Peyer's patch (tissue), 4 donors: ENCODE measurements at regions not wholly inside any gene's neighbourhood (a gene's known extent, or its start where the extent isn't known, plus 50 kb on each side); places are given as distances from the start of the nearest gene placed in this dataset.

Experiments
- DNase-seq, 3 donors: peaks; one replicate each; pipeline ENCODE4 v3.0.0-alpha.2; 2017 to 2019
- H3K27ac ChIP-seq, 4 donors: fragments of 200-600 bp; sonication (generic); one replicate each; pipeline ENCODE4 v1.5.1; 2016 to 2019
- H3K27me3 ChIP-seq, 2 donors: fragments of 200-600 bp; sonication (generic); one replicate each; pipeline ENCODE4 v1.5.1; 2019
- H3K36me3 ChIP-seq, 3 donors: fragments of 200-600 bp; sonication (generic); one replicate each; pipeline ENCODE4 v1.5.1; 2016 to 2019
- H3K4me1 ChIP-seq, 4 donors: fragments of 200-600 bp; sonication (generic); one replicate each; pipeline ENCODE4 v1.5.1; 2016 to 2019
- H3K4me3 ChIP-seq, 4 donors: fragments of 200-600 bp; sonication (generic); 1 replicate in 3 of 4; 2 replicates in 1 of 4; pipeline ENCODE4 v1.5.1; 2016 to 2019; ENCODE audit warnings: mild to moderate bottlenecking in 1 of 4
- H3K9me3 ChIP-seq, 4 donors: fragments of 200-600 bp; sonication (generic); one replicate each; pipeline ENCODE4 v1.5.1; 2016 to 2019; ENCODE audit warnings: mild to moderate bottlenecking in 1 of 4
- POLR2A ChIP-seq, 2 donors: fragments of 450-650 bp; IDR thresholded peaks; one replicate each; pipeline ENCODE4 v1.5.1; 2017; ENCODE audit warnings: antibody characterized with exemption in 2 of 2, mild to moderate bottlenecking in 2 of 2, moderate library complexity in 2 of 2
- TF ChIP-seq, protein P1 (sequence below), 6 experiments: fragments of 450-650 bp in 4 of 6; fragments of 200-600 bp in 2 of 6; sonication (generic) in 1 of 6; IDR thresholded peaks; one replicate each; pipeline ENCODE4 v1.5.1; 2017 to 2019; ENCODE audit warnings: antibody characterized with exemption in 6 of 6, mild to moderate bottlenecking in 3 of 6, moderate library complexity in 1 of 6

DNA sequence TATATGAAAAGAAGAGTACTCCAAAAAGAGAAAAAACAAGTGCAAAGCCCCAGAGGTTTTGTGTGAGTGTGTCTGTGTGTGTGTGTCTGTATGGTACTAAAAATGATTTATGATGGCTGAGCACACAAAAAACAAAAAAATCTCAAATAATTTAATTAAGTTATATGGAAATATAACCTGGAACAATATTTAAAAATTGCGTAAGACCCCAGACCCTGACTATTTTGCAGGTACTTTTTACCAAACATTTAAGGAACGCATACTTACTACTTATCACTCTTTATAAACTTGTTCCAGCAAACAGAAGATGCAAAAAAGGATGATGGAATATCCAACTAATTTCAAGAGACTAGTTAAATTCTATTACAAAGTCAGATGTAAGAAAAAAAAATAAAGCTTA, 317.4 kb upstream of the KCNH7 start:
- TF ChIP-seq POLR2A (IDR thresholded peaks at IDR 0.05) = no peak
- TF ChIP-seq, protein P1, sequence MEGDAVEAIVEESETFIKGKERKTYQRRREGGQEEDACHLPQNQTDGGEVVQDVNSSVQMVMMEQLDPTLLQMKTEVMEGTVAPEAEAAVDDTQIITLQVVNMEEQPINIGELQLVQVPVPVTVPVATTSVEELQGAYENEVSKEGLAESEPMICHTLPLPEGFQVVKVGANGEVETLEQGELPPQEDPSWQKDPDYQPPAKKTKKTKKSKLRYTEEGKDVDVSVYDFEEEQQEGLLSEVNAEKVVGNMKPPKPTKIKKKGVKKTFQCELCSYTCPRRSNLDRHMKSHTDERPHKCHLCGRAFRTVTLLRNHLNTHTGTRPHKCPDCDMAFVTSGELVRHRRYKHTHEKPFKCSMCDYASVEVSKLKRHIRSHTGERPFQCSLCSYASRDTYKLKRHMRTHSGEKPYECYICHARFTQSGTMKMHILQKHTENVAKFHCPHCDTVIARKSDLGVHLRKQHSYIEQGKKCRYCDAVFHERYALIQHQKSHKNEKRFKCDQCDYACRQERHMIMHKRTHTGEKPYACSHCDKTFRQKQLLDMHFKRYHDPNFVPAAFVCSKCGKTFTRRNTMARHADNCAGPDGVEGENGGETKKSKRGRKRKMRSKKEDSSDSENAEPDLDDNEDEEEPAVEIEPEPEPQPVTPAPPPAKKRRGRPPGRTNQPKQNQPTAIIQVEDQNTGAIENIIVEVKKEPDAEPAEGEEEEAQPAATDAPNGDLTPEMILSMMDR (IDR thresholded peaks at IDR 0.05) = no peak
- no peaks in the 10 kb centered on the region for H3K27me3 ChIP-seq
- no peaks in the 10 kb centered on the region for H3K9me3 ChIP-seq
- no peaks in the 10 kb centered on the region for H3K4me1 ChIP-seq
- no peak overlapping the region for H3K27ac ChIP-seq
- H3K4me3 ChIP-seq = no peak overlapping the region
- no peaks in the 10 kb centered on the region for H3K36me3 ChIP-seq
- no peak for DNase-seq

DNA sequence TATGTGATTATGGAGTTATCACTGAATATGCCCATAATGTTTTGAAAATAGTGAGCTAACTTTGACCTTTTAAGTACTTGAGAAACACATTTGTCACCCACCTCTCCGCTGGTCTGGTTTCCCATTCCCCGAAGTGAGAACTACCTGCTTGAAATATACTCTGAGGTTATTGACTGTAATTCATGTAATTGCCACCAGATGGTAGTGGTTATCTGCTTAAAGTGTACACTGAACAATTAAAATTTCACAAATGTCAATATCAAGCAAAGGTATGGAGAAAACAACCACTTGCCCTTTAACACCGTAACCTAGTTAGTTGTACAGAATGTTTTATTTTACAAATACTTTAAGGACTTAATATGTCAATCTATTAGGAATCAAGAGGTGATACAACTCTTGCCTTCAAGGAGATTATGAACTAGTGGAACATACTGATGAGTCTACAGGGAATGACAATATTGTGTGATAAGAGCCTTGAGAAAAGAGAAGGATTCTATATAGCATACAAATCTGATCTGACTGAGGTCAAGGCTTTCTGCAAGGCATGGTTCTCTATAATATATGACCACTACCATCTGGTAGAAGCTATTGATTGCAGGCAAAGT, 316.8 kb upstream of the KCNH7 start:
- DNase-seq = no peak
- no peaks in the 10 kb centered on the region for H3K27me3 ChIP-seq
- no peaks in the 10 kb centered on the region for H3K9me3 ChIP-seq
- no peak overlapping the region for H3K27ac ChIP-seq
- H3K4me3 ChIP-seq = no peak overlapping the region
- H3K36me3 ChIP-seq = no peaks in the 10 kb centered on the region
- TF ChIP-seq, protein P1 (IDR thresholded peaks at IDR 0.05) = peak in 4 of 6 experiments; percentile 45 to 61 (median 56)
- no peak for TF ChIP-seq POLR2A (IDR thresholded peaks at IDR 0.05)
- no peaks in the 10 kb centered on the region for H3K4me1 ChIP-seq

DNA sequence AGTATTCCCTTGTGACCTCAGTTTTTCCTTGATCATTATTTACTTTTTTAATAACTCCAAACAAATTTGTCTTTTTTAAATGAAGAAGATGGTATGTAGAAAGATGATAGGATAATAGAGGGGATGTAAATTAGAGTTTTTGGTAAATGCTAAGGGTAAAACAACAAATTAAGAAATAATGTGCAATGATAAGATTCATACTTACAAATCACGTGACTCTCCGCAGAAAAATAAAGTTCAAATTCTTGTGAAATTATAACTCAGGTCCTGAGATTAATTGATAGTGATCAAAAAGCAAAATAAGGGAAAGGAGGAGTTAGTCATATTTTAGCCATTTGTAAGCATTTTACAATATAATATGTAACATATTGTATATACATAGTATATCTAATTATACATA, 304.1 kb upstream of the KCNH7 start:
- Histone ChIP-seq H3K27me3 (no peaks in the 10 kb centered on the region), H3K9me3 (no peaks in the 10 kb centered on the region), H3K4me3 (no peak overlapping the region), H3K36me3 (no peaks in the 10 kb centered on the region), H3K4me1 (no peaks in the 10 kb centered on the region), H3K27ac (no peak overlapping the region)
- no peak for DNase-seq
- TF ChIP-seq, protein P1 (IDR thresholded peaks at IDR 0.05) = no peak
- no peak for TF ChIP-seq POLR2A (IDR thresholded peaks at IDR 0.05)

DNA sequence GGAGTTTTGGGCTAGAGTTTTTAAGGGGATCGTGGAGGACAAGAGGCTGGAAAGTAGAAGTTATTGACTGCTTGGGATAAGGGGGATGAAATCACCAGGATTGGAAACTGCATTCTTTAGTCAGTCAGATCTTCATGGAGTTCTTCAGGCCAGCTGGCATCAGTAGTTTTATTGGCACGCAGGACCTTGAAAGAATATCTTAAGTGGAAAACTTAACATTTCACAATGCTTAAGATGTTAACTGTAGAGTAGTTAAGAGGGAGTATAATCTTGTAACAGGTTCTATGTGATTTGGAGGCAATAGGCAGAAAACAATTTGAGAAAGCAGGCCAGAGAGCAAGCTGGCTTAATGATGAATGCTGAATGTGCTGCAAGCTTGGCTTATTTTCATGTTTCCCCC, 300.4 kb upstream of the KCNH7 start:
- DNase-seq = no peak
- Histone ChIP-seq H3K36me3 (no peaks in the 10 kb centered on the region), H3K27me3 (no peaks in the 10 kb centered on the region), H3K27ac (no peak overlapping the region), H3K4me1 (no peaks in the 10 kb centered on the region), H3K4me3 (no peak overlapping the region), H3K9me3 (no peaks in the 10 kb centered on the region)
- TF ChIP-seq, protein P1 (IDR thresholded peaks at IDR 0.05) = no peak
- TF ChIP-seq POLR2A (IDR thresholded peaks at IDR 0.05) = no peak

DNA sequence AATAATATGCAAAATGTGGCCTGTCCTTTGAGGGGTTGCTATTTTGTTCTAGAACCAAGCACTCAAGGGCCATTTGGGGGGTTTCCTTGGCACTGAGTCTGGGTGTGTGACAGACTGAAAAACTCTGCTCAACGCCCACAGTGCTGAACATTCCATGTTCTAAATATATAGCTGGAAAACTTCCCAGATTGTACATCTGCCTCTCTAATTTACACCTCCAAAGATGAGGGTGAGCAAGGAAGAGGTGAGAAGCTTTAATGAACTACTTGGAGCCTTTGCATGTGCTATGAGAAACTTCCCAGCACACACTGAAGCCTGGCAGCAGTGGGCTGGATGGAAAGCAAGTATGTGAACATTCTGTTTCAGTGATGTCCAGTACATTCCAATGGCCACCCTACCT, 296.7 kb upstream of the KCNH7 start:
- H3K36me3 ChIP-seq = no peaks in the 10 kb centered on the region
- no peak for DNase-seq
- no peaks in the 10 kb centered on the region for H3K4me1 ChIP-seq
- H3K27ac ChIP-seq = no peak overlapping the region
- no peaks in the 10 kb centered on the region for H3K9me3 ChIP-seq
- H3K27me3 ChIP-seq = no peaks in the 10 kb centered on the region
- H3K4me3 ChIP-seq = no peak overlapping the region
- TF ChIP-seq, protein P1 (IDR thresholded peaks at IDR 0.05) = no peak
- no peak for TF ChIP-seq POLR2A (IDR thresholded peaks at IDR 0.05)

DNA sequence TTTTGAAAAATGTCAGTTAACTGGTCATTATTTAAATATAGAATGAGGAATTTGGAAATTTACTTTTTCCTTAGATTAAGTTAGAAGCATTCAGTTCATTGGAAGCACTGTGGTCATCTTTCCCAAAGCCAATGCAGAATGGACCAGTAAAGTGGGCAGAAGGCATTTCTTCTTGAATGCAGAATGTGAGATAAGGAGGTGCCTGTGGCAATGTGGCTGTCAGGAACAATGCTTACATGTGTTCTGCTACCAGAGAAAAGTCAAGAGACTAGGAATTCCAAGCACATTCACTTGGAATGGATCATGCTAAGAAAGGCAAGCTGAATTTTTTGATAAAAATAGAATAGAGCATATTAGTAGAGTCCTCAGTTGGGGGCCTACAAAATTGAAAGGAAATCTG, 295.0 kb upstream of the KCNH7 start:
- DNase-seq = no peak
- no peaks in the 10 kb centered on the region for H3K36me3 ChIP-seq
- H3K27me3 ChIP-seq = no peaks in the 10 kb centered on the region
- no peaks in the 10 kb centered on the region for H3K4me1 ChIP-seq
- TF ChIP-seq, protein P1 (IDR thresholded peaks at IDR 0.05) = no peak
- no peak for TF ChIP-seq POLR2A (IDR thresholded peaks at IDR 0.05)
- H3K27ac ChIP-seq = no peak overlapping the region
- no peak overlapping the region for H3K4me3 ChIP-seq
- no peaks in the 10 kb centered on the region for H3K9me3 ChIP-seq
